ENCODE measurements at regions not wholly inside any gene's neighbourhood (a gene's known extent, or its start where the extent isn't known, plus 50 kb on each side); places are given as distances from the start of the nearest gene placed in this dataset.

DNA sequence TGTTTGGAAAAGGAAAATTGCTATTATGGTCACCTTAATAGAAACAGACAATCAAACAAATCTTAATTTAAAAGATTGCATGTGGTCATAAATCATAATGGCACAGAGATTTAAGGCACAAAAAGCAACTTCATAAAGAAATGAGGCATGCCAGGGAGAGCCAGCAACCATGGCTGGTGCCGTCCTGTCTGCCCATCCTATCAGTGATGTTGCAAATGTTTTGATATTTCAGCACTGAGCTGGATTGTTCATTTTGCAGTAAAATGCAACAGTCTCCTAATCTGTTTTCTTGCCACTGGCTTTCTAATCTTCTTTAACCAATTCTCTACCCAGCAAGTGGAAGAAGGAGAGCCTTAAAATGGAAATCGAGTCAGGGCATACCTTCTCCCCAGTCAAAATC, 249.8 kb downstream of the SAMD5 start:
- TF ChIP-seq CTCF (IDR thresholded peaks at IDR 0.05; ENCODE audit: insufficient read depth, low read length, severe bottlenecking), result no peak
- no peak overlapping the region for H3K4me3 ChIP-seq (ENCODE audit: low read depth, low read length)
- DNase-seq (ENCODE audit: low read depth) (no peak), FAIRE-seq (no peak)
- no peaks in the 10 kb centered on the region for H3K36me3 ChIP-seq (ENCODE audit: control insufficient read depth, insufficient read depth, low read length)
- H3K27me3 ChIP-seq (ENCODE audit: control insufficient read depth, insufficient read depth, low read length), result no peaks in the 10 kb centered on the region

DNA sequence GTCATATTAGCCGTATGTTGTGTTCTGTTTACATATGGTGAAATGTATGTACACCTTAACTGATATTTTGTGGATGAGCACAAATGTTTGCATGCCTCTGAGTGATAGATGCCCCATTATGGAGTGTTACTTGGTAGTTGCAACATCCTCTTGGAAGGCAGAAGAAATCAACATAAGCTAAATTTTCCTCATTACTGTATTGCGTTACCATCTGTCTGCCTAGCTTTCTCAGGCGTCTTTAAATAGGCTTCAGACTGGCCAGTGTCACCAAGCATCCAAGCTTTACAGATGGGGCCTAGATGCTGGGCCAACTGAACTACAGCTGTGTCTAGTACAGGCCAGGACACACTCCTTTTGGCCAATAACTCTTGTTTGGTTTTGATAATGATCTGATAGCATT, 250.6 kb downstream of the SAMD5 start:
- Histone ChIP-seq H3K4me3 (ENCODE audit: low read depth, low read length) (no peak overlapping the region), H3K36me3 (ENCODE audit: control insufficient read depth, insufficient read depth, low read length) (no peaks in the 10 kb centered on the region), H3K27me3 (ENCODE audit: control insufficient read depth, insufficient read depth, low read length) (no peaks in the 10 kb centered on the region)
- no peak for FAIRE-seq
- DNase-seq (ENCODE audit: low read depth), result no peak
- TF ChIP-seq CTCF (IDR thresholded peaks at IDR 0.05; ENCODE audit: insufficient read depth, low read length, severe bottlenecking), result no peak

DNA sequence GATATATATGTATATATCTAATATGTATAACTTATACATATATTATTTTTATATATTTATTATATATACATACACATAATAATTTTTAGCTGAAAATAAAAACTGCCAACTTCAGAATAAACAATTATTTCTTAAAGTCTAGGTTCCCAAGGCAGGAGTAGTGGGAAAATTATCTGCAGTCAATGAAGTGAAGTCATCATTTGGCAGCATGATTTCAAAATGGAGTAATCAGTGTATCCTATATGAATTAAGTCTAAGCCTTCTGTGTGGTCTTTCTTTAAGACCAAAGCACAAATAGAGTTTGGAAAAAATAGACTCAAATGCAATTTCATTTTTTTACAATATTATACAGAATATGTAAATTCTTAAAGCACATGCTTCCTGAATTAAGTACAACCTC, 251.0 kb downstream of the SAMD5 start:
- TF ChIP-seq CTCF (IDR thresholded peaks at IDR 0.05; ENCODE audit: insufficient read depth, low read length, severe bottlenecking), result no peak
- no peaks in the 10 kb centered on the region for H3K27me3 ChIP-seq (ENCODE audit: control insufficient read depth, insufficient read depth, low read length)
- no peak for FAIRE-seq
- no peak for DNase-seq (ENCODE audit: low read depth)
- H3K4me3 ChIP-seq (ENCODE audit: low read depth, low read length), result no peak overlapping the region
- H3K36me3 ChIP-seq (ENCODE audit: control insufficient read depth, insufficient read depth, low read length), result no peaks in the 10 kb centered on the region

GRCh38 chr6:147765541-147765940, 257.1 kb downstream of the SAMD5 start:
- TF ChIP-seq CTCF (IDR thresholded peaks at IDR 0.05; ENCODE audit: insufficient read depth, low read length, severe bottlenecking), result no peak
- no peak for DNase-seq (ENCODE audit: low read depth)

GRCh38 chr6:147768969-147769368, 260.5 kb downstream of the SAMD5 start:
- FAIRE-seq (no peak), DNase-seq (ENCODE audit: low read depth) (no peak)
- H3K4me3 ChIP-seq (ENCODE audit: low read depth, low read length), result no peak overlapping the region
- H3K36me3 ChIP-seq (ENCODE audit: control insufficient read depth, insufficient read depth, low read length), result no peaks in the 10 kb centered on the region
- no peak for TF ChIP-seq CTCF (IDR thresholded peaks at IDR 0.05; ENCODE audit: insufficient read depth, low read length, severe bottlenecking)
- H3K27me3 ChIP-seq (ENCODE audit: control insufficient read depth, insufficient read depth, low read length), result no peaks in the 10 kb centered on the region

More at GRCh38 chr6:147765541-147765940, 257.1 kb downstream of the SAMD5 start:
- no peaks in the 10 kb centered on the region for H3K27me3 ChIP-seq (ENCODE audit: control insufficient read depth, insufficient read depth, low read length)
- FAIRE-seq, result no peak
- no peak overlapping the region for H3K4me3 ChIP-seq (ENCODE audit: low read depth, low read length)
- H3K36me3 ChIP-seq (ENCODE audit: control insufficient read depth, insufficient read depth, low read length), result no peaks in the 10 kb centered on the region

DNA sequence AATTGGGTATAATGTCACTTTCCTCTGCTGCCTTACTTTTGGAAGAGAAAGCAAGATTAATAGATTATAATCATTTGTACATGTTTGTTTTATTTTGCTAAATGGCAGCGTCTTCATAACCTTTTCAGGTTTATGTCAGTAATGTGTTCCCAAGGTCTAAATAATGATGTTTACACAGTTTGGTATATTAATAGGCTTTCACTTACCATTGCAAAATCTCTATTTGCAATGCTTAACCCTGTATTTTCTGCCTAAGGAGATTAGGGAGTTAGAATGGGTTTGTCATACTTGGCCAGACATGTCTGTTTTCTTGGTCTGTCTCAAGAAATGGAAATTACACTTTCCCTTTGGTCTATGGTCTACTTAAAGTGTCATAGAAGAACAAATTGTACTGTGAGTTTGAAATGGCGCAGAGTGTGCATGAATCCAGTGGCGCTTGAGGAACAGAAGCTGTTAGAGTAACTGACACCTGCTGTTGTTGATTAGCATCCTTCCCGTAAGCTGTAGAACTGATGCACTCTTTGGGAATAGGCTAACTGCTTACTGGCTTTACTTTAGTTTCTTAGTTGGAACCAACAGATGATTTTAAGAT, 261.1 kb downstream of the SAMD5 start:
- peak; percentile 72 for FAIRE-seq
- DNase-seq (ENCODE audit: low read depth), result no peak
- Histone ChIP-seq H3K4me3 (ENCODE audit: low read depth, low read length) (no peak overlapping the region), H3K27me3 (ENCODE audit: control insufficient read depth, insufficient read depth, low read length) (no peaks in the 10 kb centered on the region), H3K36me3 (ENCODE audit: control insufficient read depth, insufficient read depth, low read length) (no peaks in the 10 kb centered on the region)
- no peak for TF ChIP-seq CTCF (IDR thresholded peaks at IDR 0.05; ENCODE audit: insufficient read depth, low read length, severe bottlenecking)

All from bronchial epithelial cell (primary cell).